ENCODE measurements at regions not wholly inside any gene's neighbourhood (a gene's known extent, or its start where the extent isn't known, plus 50 kb on each side); places are given as distances from the start of the nearest gene placed in this dataset.

DNA sequence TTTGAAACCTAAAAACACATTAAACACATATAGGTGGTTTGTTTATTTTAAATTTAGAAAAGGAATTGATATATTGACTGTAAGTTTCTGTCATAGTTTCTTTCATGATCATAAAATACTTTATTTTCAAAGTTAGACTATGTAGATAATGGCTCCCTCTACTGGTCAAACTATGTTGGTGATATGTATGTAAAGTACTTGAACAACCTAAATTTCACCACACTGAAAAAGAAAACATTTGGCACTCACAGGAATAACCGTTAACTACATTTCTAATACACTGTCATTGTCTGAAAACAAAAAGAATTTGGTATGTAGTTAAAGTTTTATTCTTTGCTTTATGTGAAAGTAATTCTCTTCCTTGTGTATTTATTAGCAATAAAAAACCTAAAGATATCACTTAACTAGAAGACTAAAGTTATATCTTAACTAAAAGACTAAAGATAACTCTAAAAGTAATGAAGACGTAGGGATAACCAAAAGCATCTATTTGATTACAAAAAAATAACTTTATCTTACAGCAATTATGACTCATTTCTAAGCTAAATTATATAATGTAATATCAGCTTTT lies 427.5 kb downstream of the VGLL3 start:
- H3K27ac Mint-ChIP-seq: no peak overlapping the region
- TF ChIP-seq EZH2 (IDR thresholded peaks at IDR 0.05): no peak
- peak; percentile 91 for TF ChIP-seq CTCF (IDR thresholded peaks at IDR 0.05)
- H3K79me2 ChIP-seq (ENCODE audit: low read depth): no peaks in the 10 kb centered on the region
- H3K36me3 Mint-ChIP-seq: no peaks in the 10 kb centered on the region
- H3K9me3 ChIP-seq (ENCODE audit: low read depth): peaks cover 7% of the 10 kb centered on the region
- H3K36me3 ChIP-seq: no peaks in the 10 kb centered on the region
- DNase-seq (ENCODE audit: low spot score): peak; percentile 76
- no peak overlapping the region for H3K9ac ChIP-seq
- no peak overlapping the region for H3K4me3 Mint-ChIP-seq
- H3K4me3 ChIP-seq: no peak overlapping the region
- H3K27me3 Mint-ChIP-seq (ENCODE audit: insufficient read depth, low read depth): no peaks in the 10 kb centered on the region
- H3K4me1 ChIP-seq: no peaks in the 10 kb centered on the region
- no peaks in the 10 kb centered on the region for H4K20me1 ChIP-seq (ENCODE audit: low read depth)
- no peaks in the 10 kb centered on the region for H3K9me3 Mint-ChIP-seq
- H3K27me3 ChIP-seq: no peaks in the 10 kb centered on the region
- H3F3A ChIP-seq (ENCODE audit: low read depth): no peaks in the 10 kb centered on the region
- H3K27ac ChIP-seq: no peak overlapping the region
- H3K4me2 ChIP-seq: no peak overlapping the region
- peaks cover 8% of the 10 kb centered on the region for H3K4me1 Mint-ChIP-seq
- H2AFZ ChIP-seq (replicated peaks): no peak overlapping the region

DNA sequence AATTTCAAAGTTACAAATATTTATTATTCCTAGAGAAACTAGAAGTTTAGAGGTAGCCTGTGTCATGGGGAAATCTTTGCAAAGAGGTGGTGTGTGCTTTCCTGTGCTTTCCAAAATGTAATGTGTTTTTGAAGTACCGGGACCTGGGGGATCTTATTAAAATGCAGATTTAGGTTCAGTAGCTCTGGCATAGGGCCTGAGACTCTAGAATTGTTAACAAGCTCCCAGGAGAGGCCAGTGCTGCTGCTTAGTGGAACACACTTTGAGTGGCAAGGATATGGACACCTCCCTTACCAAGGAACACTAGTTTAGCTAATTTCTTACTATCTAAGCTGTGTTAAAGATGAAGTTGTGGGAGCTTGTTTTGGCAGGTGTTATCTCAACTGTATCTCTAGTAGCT lies 428.9 kb downstream of the VGLL3 start:
- H3K9ac ChIP-seq: no peak overlapping the region
- no peak overlapping the region for H3K27ac ChIP-seq
- H3K4me1 Mint-ChIP-seq: peaks cover 8% of the 10 kb centered on the region
- no peaks in the 10 kb centered on the region for H3K36me3 Mint-ChIP-seq
- H3K27me3 ChIP-seq: no peaks in the 10 kb centered on the region
- no peaks in the 10 kb centered on the region for H3K36me3 ChIP-seq
- H3K4me1 ChIP-seq: no peaks in the 10 kb centered on the region
- no peak overlapping the region for H3K4me3 Mint-ChIP-seq
- no peak overlapping the region for H3K4me2 ChIP-seq
- no peaks in the 10 kb centered on the region for H3K9me3 ChIP-seq (ENCODE audit: low read depth)
- H3K79me2 ChIP-seq (ENCODE audit: low read depth): no peaks in the 10 kb centered on the region
- no peak overlapping the region for H3K27ac Mint-ChIP-seq
- H4K20me1 ChIP-seq (ENCODE audit: low read depth): no peaks in the 10 kb centered on the region
- H2AFZ ChIP-seq (replicated peaks): peak overlapping the region; percentile 41
- no peak overlapping the region for H3K4me3 ChIP-seq
- no peaks in the 10 kb centered on the region for H3K9me3 Mint-ChIP-seq
- no peaks in the 10 kb centered on the region for H3K27me3 Mint-ChIP-seq (ENCODE audit: insufficient read depth, low read depth)
- H3F3A ChIP-seq (ENCODE audit: low read depth): no peaks in the 10 kb centered on the region
- no peak for DNase-seq (ENCODE audit: low spot score)
- TF ChIP-seq EZH2 (IDR thresholded peaks at IDR 0.05): no peak

DNA sequence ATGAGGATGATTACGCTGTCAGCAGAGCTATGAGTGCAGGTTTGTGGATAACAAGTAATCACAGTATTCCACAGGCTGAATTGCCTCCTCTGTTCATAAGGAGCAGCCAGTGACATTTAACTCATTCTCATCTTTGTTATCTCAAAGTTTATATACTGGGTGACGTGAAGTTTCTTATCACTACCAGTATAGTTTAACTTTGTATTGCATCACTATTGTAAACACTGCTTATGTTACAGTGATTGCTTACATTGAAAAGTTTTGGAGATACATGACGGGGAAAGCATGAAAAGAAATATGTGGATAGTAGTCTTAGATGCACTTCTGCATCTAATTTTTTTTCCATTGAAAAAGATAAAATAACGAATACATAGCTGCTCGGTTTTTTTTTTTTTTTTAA lies 429.7 kb downstream of the VGLL3 start:
- DNase-seq (ENCODE audit: low spot score): no peak
- H3K4me3 Mint-ChIP-seq: no peak overlapping the region
- peaks cover 8% of the 10 kb centered on the region for H3K4me1 Mint-ChIP-seq
- Histone ChIP-seq H2AFZ (replicated peaks) (no peak overlapping the region), H3K79me2 (ENCODE audit: low read depth) (no peaks in the 10 kb centered on the region), H3K4me2 (no peak overlapping the region), H4K20me1 (ENCODE audit: low read depth) (no peaks in the 10 kb centered on the region), H3K9me3 (ENCODE audit: low read depth) (no peaks in the 10 kb centered on the region), H3K27me3 (no peaks in the 10 kb centered on the region), H3K4me3 (no peak overlapping the region), H3F3A (ENCODE audit: low read depth) (no peaks in the 10 kb centered on the region), H3K27ac (no peak overlapping the region), H3K4me1 (no peaks in the 10 kb centered on the region), H3K36me3 (no peaks in the 10 kb centered on the region), H3K9ac (no peak overlapping the region)
- H3K27me3 Mint-ChIP-seq (ENCODE audit: insufficient read depth, low read depth): no peaks in the 10 kb centered on the region
- no peaks in the 10 kb centered on the region for H3K9me3 Mint-ChIP-seq
- no peaks in the 10 kb centered on the region for H3K36me3 Mint-ChIP-seq
- H3K27ac Mint-ChIP-seq: no peak overlapping the region
- TF ChIP-seq EZH2 (IDR thresholded peaks at IDR 0.05) (no peak), EZH2phosphoT487 (IDR thresholded peaks at IDR 0.05) (no peak), CTCF (IDR thresholded peaks at IDR 0.05) (no peak)

DNA sequence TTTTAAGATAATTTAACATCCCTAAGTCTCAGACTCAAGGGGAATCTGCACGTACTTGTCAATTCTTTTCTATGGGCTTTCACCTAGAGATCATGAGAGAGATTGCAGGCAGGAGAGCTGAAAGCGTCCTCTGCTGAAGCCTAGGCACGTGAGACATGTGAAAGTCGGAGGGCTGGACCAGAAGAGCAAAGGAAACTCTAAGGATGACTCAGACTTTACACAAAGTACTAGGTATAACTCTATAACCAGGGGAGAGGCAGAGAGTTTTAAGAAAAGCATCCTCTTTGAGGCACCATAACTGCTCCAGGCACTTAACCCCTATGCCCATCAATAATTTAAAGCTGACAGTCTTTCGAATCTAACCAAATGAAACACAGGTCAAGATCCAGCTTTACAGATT lies 436.6 kb downstream of the VGLL3 start:
- no peaks in the 10 kb centered on the region for H4K20me1 ChIP-seq (ENCODE audit: low read depth)
- no peaks in the 10 kb centered on the region for H3K9me3 Mint-ChIP-seq
- no peaks in the 10 kb centered on the region for H3K27me3 ChIP-seq
- TF ChIP-seq EZH2phosphoT487 (IDR thresholded peaks at IDR 0.05): no peak
- no peak for TF ChIP-seq EZH2 (IDR thresholded peaks at IDR 0.05)
- TF ChIP-seq CTCF (IDR thresholded peaks at IDR 0.05): no peak
- DNase-seq (ENCODE audit: low spot score): no peak
- no peaks in the 10 kb centered on the region for H3K9me3 ChIP-seq (ENCODE audit: low read depth)
- no peak overlapping the region for H3K4me3 Mint-ChIP-seq
- H3K79me2 ChIP-seq (ENCODE audit: low read depth): no peaks in the 10 kb centered on the region
- H3K36me3 ChIP-seq: no peaks in the 10 kb centered on the region
- no peaks in the 10 kb centered on the region for H3K36me3 Mint-ChIP-seq
- H3K27me3 Mint-ChIP-seq (ENCODE audit: insufficient read depth, low read depth): no peaks in the 10 kb centered on the region
- no peaks in the 10 kb centered on the region for H3F3A ChIP-seq (ENCODE audit: low read depth)
- no peak overlapping the region for H3K27ac Mint-ChIP-seq
- peak overlapping the region; percentile 4 for H2AFZ ChIP-seq (replicated peaks)
- no peak overlapping the region for H3K4me2 ChIP-seq
- H3K4me3 ChIP-seq: no peak overlapping the region
- no peaks in the 10 kb centered on the region for H3K4me1 Mint-ChIP-seq
- H3K27ac ChIP-seq: no peak overlapping the region
- H3K4me1 ChIP-seq: no peaks in the 10 kb centered on the region
- H3K9ac ChIP-seq: no peak overlapping the region
